Spleen (tissue), 11 donors: ENCODE measurements at regions not wholly inside any gene's neighbourhood (a gene's known extent, or its start where the extent isn't known, plus 50 kb on each side); places are given as distances from the start of the nearest gene placed in this dataset.

Source experiments
- DNase-seq: peaks from one replicate; pipeline ENCODE4 v3.0.0-alpha.2; 2020
- H3K27ac ChIP-seq, 8 donors: fragments of 200-600 bp; sonication (generic) in 7 of 8; 1 replicate in 4 of 8; 2 replicates in 4 of 8; pipeline versions ENCODE4 v1.5.0 to v1.8.0; 2016 to 2021; ENCODE audit warnings: inconsistent platforms in 4 of 8, mild to moderate bottlenecking in 4 of 8, moderate library complexity in 1 of 8
- H3K27me3 ChIP-seq, 7 donors: fragments of 200-600 bp; sonication (generic) in 6 of 7; replicated peaks in 1 of 7; 1 replicate in 4 of 7; 2 replicates in 3 of 7; pipeline versions ENCODE4 v1.5.0 to v1.8.0; 2016 to 2021; ENCODE audit warnings: inconsistent platforms in 3 of 7, mild to moderate bottlenecking in 1 of 7
- H3K36me3 ChIP-seq, 6 donors: fragments of 200-600 bp; sonication (generic) in 5 of 6; 1 replicate in 4 of 6; 2 replicates in 2 of 6; pipeline versions ENCODE4 v1.5.0 to v1.8.0; 2016 to 2021; ENCODE audit warnings: inconsistent platforms in 2 of 6
- H3K4me1 ChIP-seq, 6 donors: fragments of 200-600 bp; sonication (generic) in 5 of 6; 1 replicate in 3 of 6; 2 replicates in 3 of 6; pipeline versions ENCODE4 v1.5.0 to v1.8.0; 2016 to 2021; ENCODE audit warnings: inconsistent platforms in 3 of 6
- H3K4me3 ChIP-seq, 8 donors: fragments of 200-600 bp; sonication (generic) in 7 of 8; 1 replicate in 4 of 8; 2 replicates in 4 of 8; pipeline versions ENCODE4 v1.5.0 to v1.8.0; 2016 to 2021; ENCODE audit warnings: inconsistent platforms in 4 of 8, mild to moderate bottlenecking in 4 of 8, moderate library complexity in 2 of 8
- H3K9me3 ChIP-seq, 8 donors: fragments of 200-600 bp; sonication (generic) in 7 of 8; 1 replicate in 4 of 8; 2 replicates in 4 of 8; pipeline versions ENCODE4 v1.5.0 to v1.8.0; 2016 to 2021; ENCODE audit warnings: inconsistent platforms in 4 of 8
- CTCF ChIP-seq, 11 experiments: fragments of 200-600 bp in 7 of 11; fragments of 450-650 bp in 4 of 11; sonication (generic) in 4 of 11; IDR thresholded peaks in 8 of 11; conservative IDR thresholded peaks in 3 of 11; 1 replicate in 7 of 11; 2 replicates in 4 of 11; pipeline versions ENCODE4 v1.4.0 to v1.8.0; 2016 to 2021; ENCODE audit warnings: antibody characterized with exemption in 11 of 11, inconsistent platforms in 4 of 11, mild to moderate bottlenecking in 1 of 11
- POLR2A ChIP-seq, 3 donors: fragments of 450-650 bp; IDR thresholded peaks; one replicate each; pipeline ENCODE4 v1.5.1; 2017; ENCODE audit warnings: antibody characterized with exemption in 3 of 3, mild to moderate bottlenecking in 1 of 3
- POLR2AphosphoS5 ChIP-seq, 3 donors: sonication (generic); formaldehyde crosslinking; IDR thresholded peaks; one replicate each; pipeline ENCODE4 v1.5.1; 2017; ENCODE audit warnings: antibody characterized with exemption in 3 of 3
- WGBS, 5 donors: extraction: QIAGEN DNeasy Blood & Tissue Kit in 3 of 5; methylation state at CpG; one replicate each; pipeline versions ENCODE4 v1.1.5 to v1.1.7; 2013 to 2018; 5-methylcytosine and 5-hydroxymethylcytosine counted together
- intact Hi-C: fragments of 100-400 bp; cut with DNase I; formaldehyde crosslinking; loops from one replicate; pipeline ENCODE4 v1.15.0; 2023; ENCODE audit warnings: low total_unique reads
- donor health status: healthy with polysubstance abuse.
- donor health status: DM: no; HTN: no; CAD: no; lungs with moderate emphysema.
- donor health status: DM: no; HTN: no; CAD: no.
- donor health status: Bipolar disorder and iron deficiency.
- donor health status: healthy.
- donor health status: DM: no; HTN: no; CAD: no.
- donor health status: DM: yes; HTN: yes; CAD: no.

- H3K4me3 ChIP-seq: no peak overlapping the region
- no peaks in the 10 kb centered on the region for H3K27me3 ChIP-seq
- intact Hi-C loops: no loop called here
- H3K4me1 ChIP-seq: peaks cover 0 to 14% (median 7%) of the 10 kb centered on the region in 6 donors
- no peak for DNase-seq
- no peak for TF ChIP-seq POLR2A (IDR thresholded peaks at IDR 0.05)
- no peak for TF ChIP-seq POLR2AphosphoS5 (IDR thresholded peaks at IDR 0.05)
- TF ChIP-seq CTCF (IDR thresholded peaks at IDR 0.05 in 8 of 11, conservative IDR thresholded peaks at IDR 0.05 in 3 of 11): no peak
- no peaks in the 10 kb centered on the region for H3K36me3 ChIP-seq
- H3K27ac ChIP-seq: no peak overlapping the region
- WGBS, 5 donors: 45 to 58% (median 52%) methylated on average over 7 of the region's 7 CpGs
- peaks cover 0 to 8% (median 2%) of the 10 kb centered on the region in 8 donors for H3K9me3 ChIP-seq
Observed at GRCh38 chr1:93744299-93744988, 62.8 kb upstream of the BCAR3 start.

GRCh38 chr1:93743465-93743864, 61.8 kb upstream of the BCAR3 start:
- Histone ChIP-seq H3K9me3 (peaks cover 0 to 8% (median 2%) of the 10 kb centered on the region in 8 donors), H3K4me3 (no peak overlapping the region), H3K36me3 (no peaks in the 10 kb centered on the region), H3K27me3 (no peaks in the 10 kb centered on the region), H3K27ac (no peak overlapping the region), H3K4me1 (peaks cover 0 to 11% (median 5%) of the 10 kb centered on the region in 6 donors)
- no peak for DNase-seq
- no peak for TF ChIP-seq POLR2A (IDR thresholded peaks at IDR 0.05)
- TF ChIP-seq CTCF (IDR thresholded peaks at IDR 0.05 in 8 of 11, conservative IDR thresholded peaks at IDR 0.05 in 3 of 11): no peak
- TF ChIP-seq POLR2AphosphoS5 (IDR thresholded peaks at IDR 0.05): no peak
- WGBS, 5 donors: 90 to 100% (median 97%) methylated on average over 1 of the region's 1 CpG
- intact Hi-C loops: no loop called here

- H3K27ac ChIP-seq: peak overlapping the region in 7 of 8 donors; percentile 9 to 52 (median 30)
- no peak overlapping the region for H3K4me3 ChIP-seq
- no peaks in the 10 kb centered on the region for H3K9me3 ChIP-seq
- WGBS, 5 donors: 61 to 76% (median 75%) methylated on average over 12 of the region's 12 CpGs
- peaks cover 0 to 11% (median 5%) of the 10 kb centered on the region in 6 donors for H3K4me1 ChIP-seq
- intact Hi-C loops: no loop called here
- H3K27me3 ChIP-seq: no peaks in the 10 kb centered on the region
- TF ChIP-seq POLR2A (IDR thresholded peaks at IDR 0.05): no peak
- peak in 1 of 3 donors; percentile 15 for TF ChIP-seq POLR2AphosphoS5 (IDR thresholded peaks at IDR 0.05)
- TF ChIP-seq CTCF (IDR thresholded peaks at IDR 0.05 in 8 of 11, conservative IDR thresholded peaks at IDR 0.05 in 3 of 11): no peak
- H3K36me3 ChIP-seq: no peaks in the 10 kb centered on the region
- peak; percentile 59 for DNase-seq
Observed at GRCh38 chr1:93740601-93741031, 59.0 kb upstream of the BCAR3 start.

GRCh38 chr1:93740157-93740556, 58.5 kb upstream of the BCAR3 start:
- no peaks in the 10 kb centered on the region for H3K36me3 ChIP-seq
- peak overlapping the region in 6 of 8 donors; percentile 9 to 52 (median 37) for H3K27ac ChIP-seq
- DNase-seq: no peak
- H3K4me1 ChIP-seq: peaks cover 0 to 11% (median 5%) of the 10 kb centered on the region in 6 donors
- TF ChIP-seq POLR2A (IDR thresholded peaks at IDR 0.05) (no peak), CTCF (IDR thresholded peaks at IDR 0.05 in 8 of 11, conservative IDR thresholded peaks at IDR 0.05 in 3 of 11) (no peak), POLR2AphosphoS5 (IDR thresholded peaks at IDR 0.05) (no peak)
- intact Hi-C loops: no loop called here
- 88 to 97% (median 96%) methylated on average over 3 of the region's 3 CpGs for WGBS, 5 donors
- H3K9me3 ChIP-seq: no peaks in the 10 kb centered on the region
- H3K4me3 ChIP-seq: no peak overlapping the region
- no peaks in the 10 kb centered on the region for H3K27me3 ChIP-seq
